Suppressor macrophage (primary cell): ENCODE measurements at regions not wholly inside any gene's neighbourhood (a gene's known extent, or its start where the extent isn't known, plus 50 kb on each side); places are given as distances from the start of the nearest gene placed in this dataset.

ENCODE experiments used
- DNase-seq, 4 experiments: peaks; one replicate each; pipeline ENCODE4 v3.0.0-alpha.2; 2020 to 2022

GRCh38 chr17:56648321-56648720, 54.8 kb downstream of the NOG start:
- no peak for DNase-seq

- no peak for DNase-seq
These were observed 55.3 kb downstream of the NOG start for GRCh38 chr17:56648806-56649205.

- DNase-seq = no peak
These were observed 59.1 kb downstream of the NOG start for GRCh38 chr17:56652628-56653027.

- DNase-seq = peak; percentile 65 to 79 (median 76)
These were observed 60.4 kb downstream of the NOG start for GRCh38 chr17:56653877-56654276.

- no peak for DNase-seq
These were observed 63.3 kb downstream of the NOG start for GRCh38 chr17:56656701-56657327.

GRCh38 chr17:56658648-56659047, 65.1 kb downstream of the NOG start:
- DNase-seq = no peak

GRCh38 chr17:56659622-56660021, 66.1 kb downstream of the NOG start:
- DNase-seq = no peak

GRCh38 chr17:56661906-56662305, 68.4 kb downstream of the NOG start:
- DNase-seq = peak in 1 of 4 experiments; percentile 11

- DNase-seq = no peak
These were observed 72.4 kb downstream of the NOG start for GRCh38 chr17:56665864-56666263.

- DNase-seq = no peak
These were observed 74.5 kb downstream of the NOG start for GRCh38 chr17:56667925-56668458.

- DNase-seq = no peak
These were observed 78.7 kb downstream of the NOG start for GRCh38 chr17:56672195-56672594.

- no peak for DNase-seq
These were observed 81.0 kb downstream of the NOG start for GRCh38 chr17:56674401-56674925.

GRCh38 chr17:56675876-56676660, 82.6 kb downstream of the NOG start:
- no peak for DNase-seq

GRCh38 chr17:56676810-56677209, 83.3 kb downstream of the NOG start:
- DNase-seq = no peak

GRCh38 chr17:56678249-56679114, 85.0 kb downstream of the NOG start:
- no peak for DNase-seq

GRCh38 chr17:56679115-56679776, 85.7 kb downstream of the NOG start:
- DNase-seq = peak; percentile 8 to 56 (median 40)

GRCh38 chr17:56679777-56680422, 86.4 kb downstream of the NOG start:
- no peak for DNase-seq

- DNase-seq = no peak
These were observed 87.2 kb downstream of the NOG start for GRCh38 chr17:56680676-56681075.

- DNase-seq = peak in 3 of 4 experiments; percentile 19 to 27 (median 23)
These were observed 88.2 kb downstream of the NOG start for GRCh38 chr17:56681561-56682266.

GRCh38 chr17:56688151-56688550, 94.7 kb downstream of the NOG start:
- DNase-seq = no peak
